Forelimb muscle (tissue), 1 donor: ENCODE measurements at regions not wholly inside any gene's neighbourhood (a gene's known extent, or its start where the extent isn't known, plus 50 kb on each side); places are given as distances from the start of the nearest gene placed in this dataset.

ENCODE experiments used
- DNase-seq: peaks from one replicate; pipeline ENCODE4 v3.0.0-alpha.2; 2013; ENCODE audit warnings: low read depth

GRCh38 chr21:39105836-39106235 is 77.4 kb downstream of the PSMG1 start:
- DNase-seq = no peak

- no peak for DNase-seq
These were observed 77.9 kb downstream of the PSMG1 start for GRCh38 chr21:39105341-39105765.

- no peak for DNase-seq
These were observed 78.3 kb downstream of the PSMG1 start for GRCh38 chr21:39104911-39105310.

- no peak for DNase-seq
These were observed 79.6 kb downstream of the PSMG1 start for GRCh38 chr21:39103689-39104088.

GRCh38 chr21:39099859-39100258 is 83.4 kb downstream of the PSMG1 start:
- DNase-seq = no peak

- DNase-seq = no peak
These were observed 84.5 kb downstream of the PSMG1 start for GRCh38 chr21:39098696-39099200.

GRCh38 chr21:39097981-39098380 is 85.3 kb downstream of the PSMG1 start:
- DNase-seq = no peak

- no peak for DNase-seq
These were observed 85.9 kb downstream of the PSMG1 start for GRCh38 chr21:39097335-39097861.

GRCh38 chr21:39096754-39097153 is 86.5 kb downstream of the PSMG1 start:
- no peak for DNase-seq

- DNase-seq = no peak
These were observed 87.6 kb downstream of the PSMG1 start for GRCh38 chr21:39095681-39096080.

GRCh38 chr21:39094847-39095579 is 88.2 kb downstream of the PSMG1 start:
- no peak for DNase-seq

- DNase-seq = no peak
These were observed 89.0 kb downstream of the PSMG1 start for GRCh38 chr21:39094087-39094780.

GRCh38 chr21:39093526-39093925 is 89.7 kb downstream of the PSMG1 start:
- DNase-seq = no peak

GRCh38 chr21:39088831-39089380 is 94.3 kb downstream of the PSMG1 start:
- no peak for DNase-seq

- no peak for DNase-seq
These were observed 95.2 kb downstream of the PSMG1 start for GRCh38 chr21:39088031-39088370.

GRCh38 chr21:39087238-39088030 is 95.8 kb downstream of the PSMG1 start:
- no peak for DNase-seq

GRCh38 chr21:39086547-39086946 is 96.7 kb downstream of the PSMG1 start:
- no peak for DNase-seq

- no peak for DNase-seq
These were observed 97.3 kb downstream of the PSMG1 start for GRCh38 chr21:39085843-39086405.

- no peak for DNase-seq
These were observed 98.1 kb downstream of the PSMG1 start for GRCh38 chr21:39084979-39085729.

- DNase-seq = no peak
These were observed 99.2 kb downstream of the PSMG1 start for GRCh38 chr21:39084073-39084472.
